GM20431 (cell line): ENCODE measurements at regions not wholly inside any gene's neighbourhood (a gene's known extent, or its start where the extent isn't known, plus 50 kb on each side); places are given as distances from the start of the nearest gene placed in this dataset.
"Not testable (repeated sequence)": the region's sequence is repeated elsewhere in the genome, so short reads cannot be mapped to it uniquely, and the experiment has no call there.

ENCODE experiments used
- in situ Hi-C: fragments of 300-500 bp; cut with MseI, MboI; formaldehyde crosslinking; loops from one replicate; pipeline ENCODE4 v1.15.0; 2020; ENCODE audit warnings: low sequenced_read_pairs; ENCODE audit not compliant: unreplicated experiment

DNA sequence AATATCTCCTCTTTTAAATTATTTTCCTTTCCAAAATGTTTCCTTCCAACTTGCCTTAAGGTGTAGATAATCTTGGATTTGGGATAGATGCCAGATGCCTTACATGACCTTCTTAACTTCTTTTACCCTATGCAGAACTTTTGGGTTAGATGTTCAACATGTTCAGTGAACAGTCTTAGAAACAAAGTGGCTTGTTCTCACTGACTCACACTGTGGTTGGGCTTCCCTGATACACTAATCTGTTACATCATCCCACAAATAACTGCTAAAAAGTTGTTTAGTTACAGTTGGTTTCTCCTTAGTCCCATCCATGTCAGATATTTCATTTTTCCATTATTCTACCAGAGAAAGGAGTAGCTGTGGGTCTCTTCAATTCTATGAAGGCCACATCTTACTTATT is 2638.2 kb downstream of the PCDH9 start:
- in situ Hi-C loops, result no loop called here

- in situ Hi-C loops, result no loop called here
These were observed 2650.8 kb downstream of the PCDH9 start for GRCh38 chr13:64579331-64579730.

GRCh38 chr13:64568748-64569147 is 2661.4 kb downstream of the PCDH9 start:
- in situ Hi-C loops, result no loop called here

DNA sequence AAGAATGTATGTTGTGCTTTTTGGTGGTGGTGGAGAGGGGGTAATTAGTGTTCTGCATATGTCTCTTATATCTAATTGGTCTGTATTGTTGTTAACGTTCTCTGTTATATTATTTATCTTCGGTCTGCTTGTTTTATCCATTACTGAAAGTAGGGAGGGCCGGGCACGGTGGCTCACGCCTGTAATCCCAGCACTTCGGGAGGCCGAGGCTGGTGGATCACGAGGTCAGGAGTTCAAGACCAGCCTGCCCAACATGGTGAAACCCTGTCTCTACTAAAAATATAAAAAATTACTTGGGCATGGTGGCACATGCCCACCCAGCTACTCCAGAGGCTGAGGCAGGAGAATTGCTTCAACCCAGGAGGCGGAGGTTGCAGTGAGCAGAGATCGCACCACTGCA is 2672.1 kb downstream of the PCDH9 start:
- in situ Hi-C loops, result not testable (repeated sequence)

GRCh38 chr13:64556376-64556775 is 2673.8 kb downstream of the PCDH9 start:
- in situ Hi-C loops, result no loop called here

DNA sequence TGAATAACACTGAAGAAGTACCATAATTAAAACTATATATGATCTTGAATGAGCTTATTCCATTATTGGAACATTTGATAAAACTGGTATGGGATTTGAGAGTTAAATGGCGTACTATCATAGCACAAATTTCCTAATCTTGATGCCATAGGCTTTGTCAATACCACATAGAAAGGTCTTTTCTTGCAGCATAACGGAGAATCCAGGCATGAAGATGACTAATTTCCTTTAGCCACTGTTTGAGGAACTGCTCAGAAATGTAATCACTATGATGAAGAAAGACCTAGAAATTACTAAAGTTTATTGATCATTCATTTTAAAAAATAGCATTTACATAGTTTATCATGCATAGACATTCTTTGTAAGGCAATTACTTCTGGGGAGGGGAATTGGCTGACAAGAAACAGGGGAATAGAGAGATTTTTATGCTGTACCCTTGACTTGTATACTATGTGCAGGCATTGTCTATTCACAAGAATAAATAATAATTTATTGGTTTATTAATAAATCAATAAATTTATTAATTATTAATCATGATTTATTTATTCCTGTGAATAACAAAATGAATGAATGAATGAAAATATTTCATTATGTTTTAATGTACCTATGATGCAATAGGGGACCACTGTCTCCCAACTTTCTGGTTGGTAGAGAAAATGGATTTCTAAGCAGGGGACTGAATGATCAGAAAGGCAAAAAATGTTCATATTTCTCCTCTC is 2676.6 kb downstream of the PCDH9 start:
- in situ Hi-C loops, result no loop called here

GRCh38 chr13:64551755-64552154 is 2678.4 kb downstream of the PCDH9 start:
- in situ Hi-C loops, result no loop called here

DNA sequence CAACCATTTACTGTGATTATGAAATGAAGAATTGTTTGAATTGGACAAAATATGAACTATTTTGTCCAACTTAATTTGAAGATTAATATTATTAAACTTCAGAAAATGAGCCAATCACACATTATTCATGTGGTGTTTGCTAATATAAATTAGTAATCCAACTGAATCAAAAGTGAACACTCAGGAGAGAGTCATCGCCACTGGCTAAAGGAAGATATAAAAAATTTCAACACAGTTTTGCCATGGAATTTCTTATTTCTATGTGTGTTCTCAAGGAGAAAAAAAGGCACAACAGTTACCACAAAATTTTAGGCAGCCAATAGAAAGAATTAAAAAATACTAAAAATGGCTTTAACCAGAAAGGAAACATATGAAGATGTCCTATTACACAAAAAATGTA is 2683.8 kb downstream of the PCDH9 start:
- in situ Hi-C loops, result no loop called here

GRCh38 chr13:64540976-64541375 is 2689.2 kb downstream of the PCDH9 start:
- in situ Hi-C loops, result no loop called here

DNA sequence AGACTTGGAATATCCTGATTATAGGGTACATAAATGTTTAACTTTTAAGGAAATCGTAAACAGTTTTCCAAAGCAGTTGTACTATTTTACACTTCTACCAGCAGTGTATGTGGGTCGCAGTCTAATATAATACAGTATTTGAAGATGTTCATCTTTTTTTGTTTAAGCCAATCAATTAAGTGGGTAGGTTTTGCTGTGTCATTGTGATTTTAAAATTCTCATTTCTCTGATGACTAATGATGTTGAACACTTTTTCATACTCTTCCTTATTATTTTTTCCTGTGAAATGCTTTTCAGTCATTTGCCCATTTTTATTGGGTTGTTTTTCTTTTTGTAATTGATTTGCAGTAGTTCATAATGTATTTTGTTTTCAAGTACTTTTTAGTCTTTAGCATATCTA is 2689.7 kb downstream of the PCDH9 start:
- in situ Hi-C loops, result no loop called here

GRCh38 chr13:64538711-64539110 is 2691.4 kb downstream of the PCDH9 start:
- in situ Hi-C loops, result no loop called here

DNA sequence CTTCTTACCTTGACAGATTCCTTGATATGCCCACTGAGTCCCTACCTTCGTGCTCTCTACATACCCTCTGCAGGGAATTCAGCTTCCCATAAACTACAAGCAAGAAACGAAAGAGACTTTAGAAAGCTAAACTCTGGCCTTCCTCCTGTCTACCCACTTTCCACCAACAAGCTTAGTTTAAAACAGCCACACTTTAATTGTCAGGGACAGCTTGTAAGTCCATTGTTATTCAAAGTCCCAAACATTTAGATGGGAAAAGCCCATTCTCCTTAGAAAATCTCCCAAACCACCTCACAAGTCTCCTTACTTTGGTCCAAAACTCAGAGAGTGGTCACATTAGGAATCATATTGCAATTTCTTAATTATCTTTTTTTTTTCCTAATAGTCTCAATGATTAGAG is 2695.8 kb downstream of the PCDH9 start:
- in situ Hi-C loops, result no loop called here

- in situ Hi-C loops, result no loop called here
These were observed 2698.7 kb downstream of the PCDH9 start for GRCh38 chr13:64531400-64531799.

- in situ Hi-C loops, result no loop called here
These were observed 2700.2 kb downstream of the PCDH9 start for GRCh38 chr13:64529874-64530485.

DNA sequence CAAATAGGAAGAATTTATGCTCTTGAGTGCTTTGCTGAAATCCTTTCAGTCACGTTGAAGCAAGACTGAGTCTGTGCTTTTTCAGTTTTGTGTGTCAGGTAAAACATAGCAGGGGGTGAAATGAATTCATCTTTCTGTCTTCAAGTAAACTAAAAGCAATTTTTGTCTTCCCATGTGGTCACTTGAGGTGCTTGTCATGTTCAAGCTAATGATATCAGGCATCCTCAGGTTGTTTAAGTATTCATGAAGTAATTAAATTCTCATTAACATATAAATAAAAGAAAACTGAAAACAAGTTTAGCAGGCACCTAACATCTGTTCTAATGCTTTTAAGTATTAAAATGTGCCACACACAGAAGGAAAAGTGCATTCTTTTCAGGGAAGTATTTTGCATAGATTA is 2701.3 kb downstream of the PCDH9 start:
- in situ Hi-C loops, result no loop called here

GRCh38 chr13:64527561-64527960 is 2702.6 kb downstream of the PCDH9 start:
- in situ Hi-C loops, result no loop called here

GRCh38 chr13:64525687-64526086 is 2704.4 kb downstream of the PCDH9 start:
- in situ Hi-C loops, result no loop called here

GRCh38 chr13:64510747-64511146 is 2719.4 kb downstream of the PCDH9 start:
- in situ Hi-C loops, result no loop called here

GRCh38 chr13:64506246-64506645 is 2723.9 kb downstream of the PCDH9 start:
- in situ Hi-C loops, result no loop called here

GRCh38 chr13:64505336-64505910 is 2724.7 kb downstream of the PCDH9 start:
- in situ Hi-C loops, result no loop called here

- in situ Hi-C loops, result no loop called here
These were observed 2741.4 kb downstream of the PCDH9 start for GRCh38 chr13:64488731-64489130.

DNA sequence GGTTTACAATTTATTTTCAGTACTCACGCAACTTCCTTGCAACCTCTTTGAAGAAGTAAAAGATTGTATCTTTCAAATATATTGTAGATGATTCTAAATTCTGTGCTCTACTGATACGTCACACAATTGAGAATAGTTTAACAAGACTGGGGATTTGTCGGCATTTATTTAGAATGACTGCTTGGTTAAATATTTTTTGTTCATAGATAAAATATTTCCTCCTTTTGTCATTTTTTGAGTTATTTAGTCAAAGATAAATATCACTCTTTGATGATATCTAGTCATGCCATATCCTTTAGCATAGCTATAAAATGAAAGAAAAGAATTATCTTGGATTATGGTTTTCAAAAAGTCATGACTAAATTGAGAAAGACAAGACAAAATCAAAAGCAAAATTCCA is 2747.8 kb downstream of the PCDH9 start:
- in situ Hi-C loops, result no loop called here
